Inferior parietal cortex (tissue), 1 donor: ENCODE measurements at regions not wholly inside any gene's neighbourhood (a gene's known extent, or its start where the extent isn't known, plus 50 kb on each side); places are given as distances from the start of the nearest gene placed in this dataset.

Experiments
- DNase-seq: peaks from one replicate; pipeline ENCODE4 v3.0.0-alpha.2; 2016; ENCODE audit errors: extremely low spot score

- DNase-seq = no peak
Measured at GRCh38 chr18:78362198-78362597, 617.4 kb upstream of the SALL3 start.

- DNase-seq = no peak
Measured at GRCh38 chr18:78363556-78364387, 615.8 kb upstream of the SALL3 start.

DNA sequence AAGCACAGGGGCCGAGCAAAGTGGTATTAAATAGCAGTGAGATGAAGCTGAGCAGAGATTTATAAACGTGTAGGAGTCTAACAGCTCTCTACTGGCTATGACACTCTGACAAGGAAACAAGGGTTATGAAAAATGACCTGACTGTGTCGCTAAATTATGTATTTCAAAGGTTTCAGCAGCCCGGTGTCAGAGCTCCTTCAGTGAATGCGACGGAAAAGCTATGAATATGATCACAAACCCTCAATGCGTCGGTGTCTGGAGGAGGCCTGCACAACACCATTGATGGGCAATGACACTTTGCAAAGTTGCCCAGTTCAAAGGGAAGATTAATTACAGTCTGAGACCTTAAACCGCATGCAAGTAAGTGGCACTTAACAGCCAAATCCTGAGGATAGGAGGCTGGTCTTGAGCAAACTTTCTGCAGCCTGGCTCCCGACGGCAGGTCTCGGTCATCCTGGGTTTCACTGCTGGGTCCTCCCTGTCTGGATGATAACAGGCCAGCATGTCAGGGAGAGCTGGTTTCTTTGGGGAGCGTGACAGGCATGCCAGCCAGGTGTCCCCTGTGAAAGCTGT, 615.1 kb upstream of the SALL3 start:
- no peak for DNase-seq

DNA sequence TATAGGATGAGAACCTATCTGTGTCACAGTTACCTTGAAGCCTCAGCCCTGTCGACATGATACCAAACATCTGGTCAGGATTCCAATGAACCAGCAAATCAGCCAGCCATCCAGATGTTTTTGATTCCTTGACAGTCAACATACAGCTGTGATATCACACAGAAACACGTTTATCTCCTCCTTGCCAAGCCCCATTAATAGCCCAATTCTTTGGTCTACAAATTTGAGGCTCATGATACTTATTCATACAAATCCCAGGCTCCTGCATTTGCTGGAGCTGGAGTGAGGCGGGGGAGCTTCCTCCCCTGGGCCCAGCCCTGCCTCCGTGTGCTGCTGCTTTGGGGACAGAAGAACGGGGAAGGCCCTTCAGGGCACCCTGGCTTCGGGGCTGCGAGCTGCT, 611.6 kb upstream of the SALL3 start:
- no peak for DNase-seq

DNA sequence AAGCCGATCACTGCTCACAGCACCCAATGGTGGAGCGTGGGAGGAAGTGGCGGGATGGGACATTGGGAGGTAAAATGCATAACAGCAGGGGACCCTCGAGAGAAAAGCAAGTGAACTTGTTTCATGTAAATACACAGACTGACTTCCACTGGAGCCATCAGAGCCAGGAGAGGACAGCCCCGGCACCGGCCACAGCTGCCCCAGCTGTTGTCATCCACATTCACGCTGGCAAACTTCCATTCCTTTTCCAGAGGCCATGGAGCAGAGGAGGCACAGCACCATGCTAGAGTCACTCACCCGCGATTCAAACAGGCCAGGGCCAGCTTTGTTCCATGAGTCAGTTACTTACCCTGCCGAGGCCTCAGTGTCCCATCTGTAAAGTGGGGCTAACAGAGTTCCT, 610.9 kb upstream of the SALL3 start:
- no peak for DNase-seq

GRCh38 chr18:78376046-78376445, 603.6 kb upstream of the SALL3 start:
- DNase-seq = no peak

GRCh38 chr18:78378403-78378802, 601.2 kb upstream of the SALL3 start:
- DNase-seq = no peak

DNA sequence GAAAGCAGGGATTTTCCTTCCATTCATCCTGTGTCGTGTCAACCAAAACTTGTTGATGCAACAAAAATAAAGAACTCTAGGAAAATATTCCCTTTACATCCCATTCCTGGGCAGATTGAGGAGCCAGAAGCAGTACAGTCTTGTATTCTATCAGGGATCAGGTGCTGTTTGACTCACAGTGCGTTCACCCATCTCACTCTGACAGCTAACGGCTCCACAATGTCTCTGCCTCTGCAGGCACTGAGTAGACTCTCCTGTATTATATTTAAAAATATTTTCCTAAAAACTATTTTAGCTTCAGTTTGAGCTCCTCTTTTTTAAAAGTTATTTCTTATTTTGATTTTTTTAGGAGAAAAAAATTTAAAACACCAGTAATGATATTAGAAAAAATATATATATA, 600.6 kb upstream of the SALL3 start:
- DNase-seq = no peak

GRCh38 chr18:78390348-78390951, 589.2 kb upstream of the SALL3 start:
- DNase-seq = no peak

GRCh38 chr18:78390952-78391348, 588.7 kb upstream of the SALL3 start:
- no peak for DNase-seq

DNA sequence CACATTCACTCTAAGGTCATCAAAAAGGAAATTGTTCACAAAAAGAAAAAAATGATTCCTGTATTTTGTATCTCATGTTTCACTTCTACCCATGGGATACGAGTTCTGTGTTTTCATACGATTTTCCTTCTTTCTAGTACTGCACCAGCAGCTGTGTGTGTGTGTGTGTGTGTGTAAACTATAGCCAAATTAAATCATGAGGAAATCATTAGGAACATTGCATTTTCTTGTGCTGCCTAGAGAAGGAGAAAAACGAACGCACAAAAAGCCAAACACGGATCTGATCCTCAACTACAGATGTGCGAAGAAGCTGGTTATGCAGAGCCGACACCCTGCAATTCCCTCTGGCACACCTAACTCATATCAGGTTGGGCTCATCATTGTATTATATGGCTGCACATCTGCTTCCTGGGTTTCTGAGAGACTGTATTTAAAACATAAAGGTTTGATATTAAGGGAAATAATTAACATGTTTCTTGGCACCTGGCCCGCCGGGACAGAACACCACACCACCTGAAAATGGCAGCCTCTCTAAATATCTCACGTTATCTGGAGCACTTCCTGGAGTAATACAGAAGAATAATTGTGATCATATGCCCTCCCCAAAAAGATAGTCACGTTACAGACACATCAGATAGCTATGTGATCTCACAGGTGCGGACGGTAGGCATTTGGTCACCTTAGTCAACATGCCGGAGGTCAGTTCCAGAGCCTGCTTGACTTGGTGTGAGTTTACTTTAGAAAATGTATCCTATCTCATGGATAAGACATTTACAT, 586.3 kb upstream of the SALL3 start:
- no peak for DNase-seq

GRCh38 chr18:78396077-78396476, 583.5 kb upstream of the SALL3 start:
- DNase-seq = no peak

GRCh38 chr18:78396756-78397155, 582.9 kb upstream of the SALL3 start:
- DNase-seq = no peak

- DNase-seq = no peak
Measured at GRCh38 chr18:78399992-78400503, 579.6 kb upstream of the SALL3 start.

DNA sequence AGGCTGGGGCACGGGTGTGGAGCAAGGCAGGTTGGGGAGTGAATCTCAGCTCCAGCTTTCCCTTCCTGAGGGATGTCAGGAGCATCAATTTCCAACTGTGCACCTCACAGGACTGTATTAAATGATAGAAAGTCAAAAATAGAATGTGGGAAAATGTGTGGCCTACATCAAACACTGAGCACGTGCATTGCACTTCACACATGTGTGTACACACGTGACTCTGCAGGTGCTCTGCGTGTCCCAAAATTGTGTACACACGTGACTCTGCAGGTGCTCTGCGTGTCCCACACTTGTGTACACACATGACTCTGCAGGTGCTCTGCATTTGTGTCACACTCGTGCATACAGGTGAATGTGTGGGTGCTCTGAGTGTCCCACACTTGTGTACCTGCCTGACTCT, 577.2 kb upstream of the SALL3 start:
- no peak for DNase-seq

GRCh38 chr18:78402966-78403365, 576.7 kb upstream of the SALL3 start:
- no peak for DNase-seq

DNA sequence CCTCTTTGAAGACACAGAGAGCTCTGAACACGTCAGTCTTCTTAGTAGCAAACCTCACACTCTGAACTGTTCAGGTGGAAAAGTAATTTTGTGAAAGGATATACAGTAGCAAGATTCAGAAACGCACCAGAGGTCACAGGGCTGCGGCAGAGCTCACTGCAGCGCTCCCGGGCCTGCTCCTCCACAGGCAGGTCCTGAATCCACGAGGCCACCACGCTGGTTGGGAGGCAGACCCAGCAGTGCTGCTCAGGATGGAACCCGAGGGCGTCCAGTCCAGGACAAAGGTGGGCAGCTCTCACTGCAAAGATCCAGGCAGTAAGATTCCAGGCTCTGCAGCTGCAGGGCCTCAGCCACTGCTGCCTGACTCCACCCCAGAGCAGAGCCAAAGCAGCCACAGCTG, 576.2 kb upstream of the SALL3 start:
- no peak for DNase-seq

GRCh38 chr18:78405763-78406162, 573.9 kb upstream of the SALL3 start:
- DNase-seq = no peak

DNA sequence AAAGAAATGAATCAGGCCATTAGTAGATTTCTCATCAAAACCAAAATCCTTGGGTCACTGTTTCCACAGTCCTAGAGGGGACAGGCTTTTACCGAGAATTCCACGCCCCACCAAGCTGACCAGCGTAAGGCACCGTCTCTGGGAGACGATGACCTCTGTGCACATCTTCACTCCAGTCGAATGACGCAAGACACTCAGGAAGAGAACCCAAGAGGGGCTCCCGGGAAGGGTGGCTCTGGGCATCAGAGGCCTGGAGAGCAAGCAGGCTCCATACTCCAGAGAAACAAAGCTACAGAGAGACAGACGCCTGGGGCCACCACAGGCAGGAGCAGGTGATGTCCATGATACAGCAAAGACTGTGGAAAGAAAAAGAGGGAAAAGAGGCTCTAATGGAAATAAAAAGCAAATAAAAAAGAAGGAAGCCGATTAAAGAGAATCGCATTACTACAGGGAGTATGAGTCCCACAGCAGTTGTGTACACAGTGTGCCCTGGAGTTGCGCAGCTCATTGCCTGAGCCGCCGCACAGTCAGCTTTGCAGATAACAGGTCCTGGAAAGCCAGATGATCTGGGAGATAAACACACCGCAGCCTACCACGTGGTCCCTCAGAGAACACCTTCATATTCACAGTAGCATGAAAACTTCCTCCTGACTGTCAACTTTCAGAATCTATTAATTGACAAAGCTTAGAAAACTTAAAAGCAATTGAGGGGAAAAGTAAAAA, 572.7 kb upstream of the SALL3 start:
- DNase-seq = no peak

GRCh38 chr18:78407466-78407844, 572.2 kb upstream of the SALL3 start:
- DNase-seq = no peak

- DNase-seq = no peak
Measured at GRCh38 chr18:78408623-78409022, 571.0 kb upstream of the SALL3 start.
